Breast epithelium (tissue), 3 donors: ENCODE measurements at regions not wholly inside any gene's neighbourhood (a gene's known extent, or its start where the extent isn't known, plus 50 kb on each side); places are given as distances from the start of the nearest gene placed in this dataset.

Experiments used
- POLR2A ChIP-seq: fragments of 450-650 bp; IDR thresholded peaks from one replicate; pipeline ENCODE4 v1.6.1; 2016; ENCODE audit warnings: antibody characterized with exemption, mild to moderate bottlenecking, moderate library complexity
- POLR2AphosphoS5 ChIP-seq, 3 donors: sonication (generic); formaldehyde crosslinking; IDR thresholded peaks; one replicate each; pipeline ENCODE4 v1.6.1; 2017; ENCODE audit warnings: antibody characterized with exemption in 3 of 3

GRCh38 chr3:16079519-16079918 is 95.0 kb upstream of the GALNT15 start:
- no peak for TF ChIP-seq POLR2A
- no peak for TF ChIP-seq POLR2AphosphoS5 (IDR thresholded peaks at IDR 0.05)
